ENCODE measurements at regions not wholly inside any gene's neighbourhood (a gene's known extent, or its start where the extent isn't known, plus 50 kb on each side); places are given as distances from the start of the nearest gene placed in this dataset.
"Not testable (repeated sequence)": the region's sequence is repeated elsewhere in the genome, so short reads cannot be mapped to it uniquely, and the experiment has no call there.

- DNase-seq, result no peak
Measured at GRCh38 chr14:25699981-25700380, 650.0 kb upstream of the STXBP6 start.

- no peak for DNase-seq
Measured at GRCh38 chr14:25698111-25698510, 648.2 kb upstream of the STXBP6 start.

- no peak for DNase-seq
Measured at GRCh38 chr14:25696176-25696575, 646.2 kb upstream of the STXBP6 start.

- DNase-seq, result no peak
Measured at GRCh38 chr14:25685004-25685403, 635.1 kb upstream of the STXBP6 start.

- DNase-seq, result no peak
Measured at GRCh38 chr14:25680934-25681333, 631.0 kb upstream of the STXBP6 start.

- DNase-seq, result not testable (repeated sequence)
Measured at GRCh38 chr14:25680511-25680910, 630.6 kb upstream of the STXBP6 start.

- DNase-seq, result no peak
Measured at GRCh38 chr14:25677111-25677510, 627.2 kb upstream of the STXBP6 start.

- DNase-seq, result no peak
Measured at GRCh38 chr14:25667387-25667786, 617.4 kb upstream of the STXBP6 start.

GRCh38 chr14:25666877-25667276 lies 616.9 kb upstream of the STXBP6 start:
- DNase-seq, result no peak

- no peak for DNase-seq
Measured at GRCh38 chr14:25658988-25659387, 609.0 kb upstream of the STXBP6 start.

GRCh38 chr14:25630447-25630846 lies 580.5 kb upstream of the STXBP6 start:
- DNase-seq, result no peak

- no peak for DNase-seq
Measured at GRCh38 chr14:25628978-25629377, 579.0 kb upstream of the STXBP6 start.

- no peak for DNase-seq
Measured at GRCh38 chr14:25628390-25628789, 578.4 kb upstream of the STXBP6 start.

- no peak for DNase-seq
Measured at GRCh38 chr14:25626986-25627385, 577.0 kb upstream of the STXBP6 start.

GRCh38 chr14:25622763-25623162 lies 572.8 kb upstream of the STXBP6 start:
- peak; percentile 35 for DNase-seq

- DNase-seq, result no peak
Measured at GRCh38 chr14:25620515-25620914, 570.6 kb upstream of the STXBP6 start.

GRCh38 chr14:25615174-25615573 lies 565.2 kb upstream of the STXBP6 start:
- no peak for DNase-seq

- no peak for DNase-seq
Measured at GRCh38 chr14:25607192-25607591, 557.2 kb upstream of the STXBP6 start.

GRCh38 chr14:25602106-25602505 lies 552.2 kb upstream of the STXBP6 start:
- no peak for DNase-seq

GRCh38 chr14:25588751-25589150 lies 538.8 kb upstream of the STXBP6 start:
- no peak for DNase-seq

- DNase-seq, result no peak
Measured at GRCh38 chr14:25574628-25575325, 524.8 kb upstream of the STXBP6 start.

- DNase-seq, result no peak
Measured at GRCh38 chr14:25570483-25570882, 520.5 kb upstream of the STXBP6 start.

- no peak for DNase-seq
Measured at GRCh38 chr14:25557466-25557865, 507.5 kb upstream of the STXBP6 start.

- DNase-seq, result no peak
Measured at GRCh38 chr14:25552826-25553225, 502.9 kb upstream of the STXBP6 start.

GRCh38 chr14:25551674-25552073 lies 501.7 kb upstream of the STXBP6 start:
- no peak for DNase-seq
